Heart left ventricle (tissue), 16 donors: ENCODE measurements at regions not wholly inside any gene's neighbourhood (a gene's known extent, or its start where the extent isn't known, plus 50 kb on each side); places are given as distances from the start of the nearest gene placed in this dataset.

ENCODE experiments used
- ATAC-seq, 4 donors: fragments of 200-7000 bp; cut with Tn5 transposase; one replicate each; pipeline ENCODE4 v1.9.1; 2020 to 2022; ENCODE audit warnings: moderate library complexity in 4 of 4, mild to moderate bottlenecking in 3 of 4, moderate number of reproducible peaks in 1 of 4
- DNase-seq, 5 donors: peaks; one replicate each; pipeline ENCODE4 v3.0.0-alpha.2; 2020
- H3K27ac ChIP-seq, 12 donors: fragments of 200-600 bp; sonication (generic) in 4 of 12; one replicate each; pipeline versions ENCODE4 v1.5.0 to v1.8.0; 2016 to 2022; ENCODE audit warnings: mild to moderate bottlenecking in 2 of 12
- H3K27me3 ChIP-seq, 9 donors: fragments of 200-600 bp; sonication (generic) in 2 of 9; one replicate each; pipeline versions ENCODE4 v1.5.1 to v1.8.0; 2016 to 2022; ENCODE audit warnings: mild to moderate bottlenecking in 3 of 9
- H3K36me3 ChIP-seq, 9 donors: fragments of 200-600 bp; sonication (generic) in 2 of 9; one replicate each; pipeline versions ENCODE4 v1.5.0 to v1.8.0; 2018 to 2022; ENCODE audit warnings: mild to moderate bottlenecking in 2 of 9
- H3K4me1 ChIP-seq, 12 donors: fragments of 200-600 bp; sonication (generic) in 4 of 12; one replicate each; pipeline versions ENCODE4 v1.5.0 to v1.8.0; 2016 to 2022; ENCODE audit warnings: mild to moderate bottlenecking in 3 of 12
- H3K4me3 ChIP-seq, 12 donors: fragments of 200-600 bp; sonication (generic) in 4 of 12; one replicate each; pipeline versions ENCODE4 v1.5.0 to v1.8.0; 2017 to 2022; ENCODE audit warnings: mild to moderate bottlenecking in 9 of 12, moderate library complexity in 4 of 12
- H3K9me3 ChIP-seq, 12 donors: fragments of 200-600 bp; sonication (generic) in 4 of 12; one replicate each; pipeline versions ENCODE4 v1.5.0 to v1.8.0; 2016 to 2022; ENCODE audit warnings: mild to moderate bottlenecking in 1 of 12
- POLR2A ChIP-seq, 2 donors: fragments of 450-650 bp; IDR thresholded peaks; one replicate each; pipeline ENCODE4 v1.6.1; 2017; ENCODE audit warnings: antibody characterized with exemption in 2 of 2, mild to moderate bottlenecking in 2 of 2, moderate library complexity in 2 of 2
- WGBS, 4 donors: extraction: QIAGEN DNeasy Blood & Tissue Kit in 2 of 4; methylation state at CpG; one replicate each; pipeline versions ENCODE4 v1.1.5 to v1.1.7; 2013 to 2018; 5-methylcytosine and 5-hydroxymethylcytosine counted together
- intact Hi-C, 10 donors: fragments of 100-400 bp; cut with DNase I; formaldehyde crosslinking; loops; one replicate each; pipeline versions ENCODE4 v1.11.1 to v1.14.2; 2022
- TF ChIP-seq, protein P1 (sequence below), 12 donors: fragments of 200-600 bp; sonication (generic) in 4 of 12; IDR thresholded peaks; one replicate each; pipeline versions ENCODE4 v1.5.0 to v1.8.0; 2018 to 2022; ENCODE audit warnings: antibody characterized with exemption in 12 of 12, mild to moderate bottlenecking in 5 of 12
- donor health status: ischemic (EF 13 %, LVEDD 7.1; RV severe dilation, severe dysfunction).
- donor health status: healthy with polysubstance abuse.
- donor health status: DM: no; HTN: yes; CAD: no.
- donor health status: DM: no; HTN: no; CAD: no.
- donor health status: ischemic (EF 25% LVEDD 6.9; RV normal size, moderate dysfunction).
- donor health status: ischemic (EF 25% LVEDD 5.7; RV mildly dilated, moderate dysfunction).
- donor health status: healthy.
- donor health status: DM: yes; HTN: yes; CAD: no.
- donor health status: ischemic (EF 35%, LVEDD 5.7; RV mildly dilated, moderate dysfunction).
- donor health status: nonischemic (EF 11% LVEDD 7.7; RV severe dilation, severe dysfunction).
- donor health status: DM: yes; HTN: yes; CAD: no.
- donor health status: PGD.
- donor health status: ischemic (EF 29% LVEDD 5.4; RV normal size, mild dysfunction).
- donor health status: nonischemic (EF 23%, LVEDD 6.1; RV moderate dilation, normal function).

DNA sequence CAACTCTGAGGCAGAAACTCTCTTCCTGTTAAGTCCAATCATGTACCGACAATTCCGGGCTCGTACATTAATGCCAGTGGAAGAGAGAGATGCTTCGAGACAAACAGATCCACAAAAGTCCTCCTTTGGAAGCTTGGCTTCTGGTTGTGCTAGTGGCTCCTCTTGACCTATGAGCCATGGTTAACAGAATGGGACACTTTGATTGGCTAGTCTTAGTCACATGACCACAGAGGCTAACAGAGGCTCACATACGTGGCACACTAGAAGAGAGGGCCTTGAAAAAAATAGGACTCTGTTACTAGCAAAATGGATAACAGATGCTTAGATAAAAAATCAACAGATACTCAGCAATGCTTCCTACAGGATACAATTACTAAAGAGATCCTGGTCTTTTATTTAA, 1211.9 kb upstream of the GYPC start:
- no peak overlapping the region for H3K4me3 ChIP-seq
- intact Hi-C loops, result no loop called here
- no peak overlapping the region for H3K27ac ChIP-seq
- no peak for DNase-seq
- no peak for TF ChIP-seq POLR2A (IDR thresholded peaks at IDR 0.05)
- TF ChIP-seq, protein P1, sequence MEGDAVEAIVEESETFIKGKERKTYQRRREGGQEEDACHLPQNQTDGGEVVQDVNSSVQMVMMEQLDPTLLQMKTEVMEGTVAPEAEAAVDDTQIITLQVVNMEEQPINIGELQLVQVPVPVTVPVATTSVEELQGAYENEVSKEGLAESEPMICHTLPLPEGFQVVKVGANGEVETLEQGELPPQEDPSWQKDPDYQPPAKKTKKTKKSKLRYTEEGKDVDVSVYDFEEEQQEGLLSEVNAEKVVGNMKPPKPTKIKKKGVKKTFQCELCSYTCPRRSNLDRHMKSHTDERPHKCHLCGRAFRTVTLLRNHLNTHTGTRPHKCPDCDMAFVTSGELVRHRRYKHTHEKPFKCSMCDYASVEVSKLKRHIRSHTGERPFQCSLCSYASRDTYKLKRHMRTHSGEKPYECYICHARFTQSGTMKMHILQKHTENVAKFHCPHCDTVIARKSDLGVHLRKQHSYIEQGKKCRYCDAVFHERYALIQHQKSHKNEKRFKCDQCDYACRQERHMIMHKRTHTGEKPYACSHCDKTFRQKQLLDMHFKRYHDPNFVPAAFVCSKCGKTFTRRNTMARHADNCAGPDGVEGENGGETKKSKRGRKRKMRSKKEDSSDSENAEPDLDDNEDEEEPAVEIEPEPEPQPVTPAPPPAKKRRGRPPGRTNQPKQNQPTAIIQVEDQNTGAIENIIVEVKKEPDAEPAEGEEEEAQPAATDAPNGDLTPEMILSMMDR (IDR thresholded peaks at IDR 0.05), result no peak
- H3K4me1 ChIP-seq, result no peaks in the 10 kb centered on the region
- 78 to 88% (median 84%) methylated on average over 5 of the region's 5 CpGs for WGBS, 4 donors
- H3K27me3 ChIP-seq, result no peaks in the 10 kb centered on the region
- no peaks in the 10 kb centered on the region for H3K36me3 ChIP-seq
- ATAC-seq, result no peak
- H3K9me3 ChIP-seq, result peaks cover 0 to 6% (median 0%) of the 10 kb centered on the region in 12 donors

DNA sequence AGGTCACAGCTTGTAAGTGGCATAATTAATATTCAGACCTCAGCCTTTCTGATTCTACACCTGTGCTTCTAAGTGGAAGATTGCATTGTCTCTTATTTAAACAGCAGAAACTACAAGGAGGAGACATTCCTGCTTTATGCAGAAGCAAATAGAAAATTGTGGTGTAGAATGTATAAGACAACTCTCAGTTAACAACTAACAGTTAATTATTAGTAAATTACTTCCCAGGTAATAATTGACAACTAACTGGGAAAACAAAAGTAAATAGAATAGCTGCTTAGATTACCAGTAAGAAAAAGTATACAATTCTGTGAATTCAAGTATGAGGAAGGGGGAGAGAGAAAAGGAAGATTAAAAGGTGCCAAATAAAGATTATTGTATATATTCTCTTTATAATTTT, 1210.5 kb upstream of the GYPC start:
- no peak overlapping the region for H3K4me3 ChIP-seq
- DNase-seq (no peak), ATAC-seq (no peak)
- TF ChIP-seq, protein P1 (IDR thresholded peaks at IDR 0.05), result no peak
- no peak for TF ChIP-seq POLR2A (IDR thresholded peaks at IDR 0.05)
- no peaks in the 10 kb centered on the region for H3K4me1 ChIP-seq
- intact Hi-C loops, result no loop called here
- no peaks in the 10 kb centered on the region for H3K27me3 ChIP-seq
- no peak overlapping the region for H3K27ac ChIP-seq
- no peaks in the 10 kb centered on the region for H3K36me3 ChIP-seq
- H3K9me3 ChIP-seq, result peaks cover 0 to 8% (median 0%) of the 10 kb centered on the region in 12 donors

DNA sequence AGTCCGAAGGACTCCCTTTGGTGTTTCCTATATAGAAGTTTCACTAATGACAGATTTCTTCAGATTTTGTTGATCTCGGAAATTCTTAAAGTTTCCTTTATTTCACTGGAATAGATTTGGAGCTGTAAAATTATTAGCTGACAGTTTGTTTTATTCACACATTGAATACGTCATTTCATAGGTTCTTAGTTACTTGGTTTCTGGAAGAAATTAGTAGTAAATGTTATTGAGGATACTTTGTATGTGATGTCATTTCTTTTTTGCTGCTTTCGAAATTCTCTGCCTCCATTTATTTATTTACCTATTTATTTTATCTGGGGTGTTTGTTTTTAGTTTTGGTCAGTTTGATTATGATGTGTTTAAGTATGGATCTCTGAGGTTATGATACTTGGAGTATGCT, 1205.9 kb upstream of the GYPC start:
- no peaks in the 10 kb centered on the region for H3K4me1 ChIP-seq
- WGBS, 4 donors, result 76 to 85% (median 81%) methylated on average over 4 of the region's 4 CpGs
- H3K27me3 ChIP-seq, result no peaks in the 10 kb centered on the region
- intact Hi-C loops, result no loop called here
- H3K9me3 ChIP-seq, result peaks cover 0 to 11% (median 0%) of the 10 kb centered on the region in 12 donors
- TF ChIP-seq, protein P1 (IDR thresholded peaks at IDR 0.05), result no peak
- no peak for TF ChIP-seq POLR2A (IDR thresholded peaks at IDR 0.05)
- no peak overlapping the region for H3K4me3 ChIP-seq
- H3K27ac ChIP-seq, result no peak overlapping the region
- ATAC-seq (no peak), DNase-seq (no peak)
- no peaks in the 10 kb centered on the region for H3K36me3 ChIP-seq

DNA sequence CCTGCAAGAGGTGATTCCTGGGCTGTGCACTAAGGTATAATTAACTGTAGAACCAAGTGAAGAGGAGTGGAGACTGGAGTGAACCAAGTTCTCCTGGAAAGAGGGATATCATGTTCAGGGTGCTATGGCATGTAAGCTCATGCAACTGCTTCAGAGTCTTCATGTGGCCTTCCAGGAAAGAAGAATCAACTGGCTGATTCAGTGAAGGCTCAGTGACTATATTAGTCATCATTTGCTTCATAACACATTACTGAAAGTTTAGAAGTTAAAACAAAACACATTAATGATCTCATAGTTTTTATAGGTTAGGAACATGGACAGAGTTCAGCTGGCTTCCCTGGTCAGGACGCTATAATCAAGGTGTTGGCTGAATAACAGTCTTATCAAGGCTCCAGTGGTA, 1200.8 kb upstream of the GYPC start:
- peaks cover 0 to 10% (median 0%) of the 10 kb centered on the region in 12 donors for H3K9me3 ChIP-seq
- H3K27me3 ChIP-seq, result no peaks in the 10 kb centered on the region
- H3K4me3 ChIP-seq, result no peak overlapping the region
- intact Hi-C loops, result no loop called here
- WGBS, 4 donors, result 45 to 70% (median 56%) methylated on average over 1 of the region's 1 CpG
- TF ChIP-seq, protein P1 (IDR thresholded peaks at IDR 0.05), result no peak
- no peak for TF ChIP-seq POLR2A (IDR thresholded peaks at IDR 0.05)
- no peaks in the 10 kb centered on the region for H3K36me3 ChIP-seq
- H3K4me1 ChIP-seq, result no peaks in the 10 kb centered on the region
- ATAC-seq (no peak), DNase-seq (no peak)
- no peak overlapping the region for H3K27ac ChIP-seq
